Panc1 (cell line): ENCODE measurements at regions not wholly inside any gene's neighbourhood (a gene's known extent, or its start where the extent isn't known, plus 50 kb on each side); places are given as distances from the start of the nearest gene placed in this dataset.

Experiments
- ATAC-seq: fragments of 200-7000 bp; cut with Tn5 transposase; 2 replicates; pipeline ENCODE4 v1.9.1; 2020; ENCODE audit warnings: mild to moderate bottlenecking, moderate library complexity
- BruUV-seq: library from RNA; stranded (reverse); fragments of 400-500 nt; replicated peaks from 2 replicates; lab custom pipeline; 2021; lab: Mats Ljungman, UMichigan
- CTCF ChIA-PET: fragments of 300-600 bp; sonication (Branson Sonifier 250); formaldehyde crosslinking; loops from one replicate; lab custom pipeline; 2022; ENCODE audit warnings: antibody characterized with exemption; lab: Charles Lee
- POLR2A ChIA-PET: fragments of 300-600 bp; sonication (Branson Sonifier 250); formaldehyde crosslinking; loops from one replicate; lab custom pipeline; 2022; ENCODE audit warnings: antibody characterized with exemption; lab: Charles Lee
- DNase-seq: peaks from one replicate; pipeline ENCODE4 v3.0.0-alpha.2; 2010; ENCODE audit warnings: low read depth, low spot score
- H3K27ac ChIP-seq: 2 replicates; pipeline ENCODE4 v1.5.1; 2011; ENCODE audit warnings: mild to moderate bottlenecking, low read length, inconsistent platforms
- H3K27me3 ChIP-seq: fragments of 200-500 bp; sonication (Bioruptor generic); 2 replicates; pipeline ENCODE4 v1.6.0; 2014; ENCODE audit warnings: low read length, inconsistent platforms; ENCODE audit not compliant: control insufficient read depth, insufficient read depth
- H3K36me3 ChIP-seq: fragments of 200-500 bp; sonication (Bioruptor generic); 2 replicates; pipeline ENCODE4 v1.5.1; 2014; ENCODE audit warnings: inconsistent platforms, mild to moderate bottlenecking, low read length, moderate library complexity; ENCODE audit not compliant: control insufficient read depth, insufficient read depth
- H3K4me1 ChIP-seq: 2 replicates; pipeline ENCODE4 v1.5.1; 2011; ENCODE audit warnings: inconsistent platforms, mild to moderate bottlenecking, low read length, moderate library complexity; ENCODE audit not compliant: control insufficient read depth, insufficient read depth
- H3K4me3 ChIP-seq, 2 experiments: 2 replicates each; pipeline ENCODE4 v1.5.1; 2011 to 2012; ENCODE audit warnings: low read depth in 2 of 2, low read length in 2 of 2, mild to moderate bottlenecking in 2 of 2, inconsistent platforms in 1 of 2, moderate library complexity in 1 of 2
- H3K9me3 ChIP-seq: fragments of 200-500 bp; sonication (Bioruptor generic); 2 replicates; pipeline ENCODE4 v1.5.1; 2014; ENCODE audit warnings: low read depth, mild to moderate bottlenecking, inconsistent platforms, low read length, moderate library complexity; ENCODE audit not compliant: control insufficient read depth, insufficient read depth
- POLR2AphosphoS5 ChIP-seq: IDR thresholded peaks from 2 replicates; pipeline ENCODE4 v1.6.1; 2012; ENCODE audit warnings: mild to moderate bottlenecking, low read depth, low read length, moderate library complexity
- SIN3A ChIP-seq: IDR thresholded peaks from 2 replicates; pipeline ENCODE4 v1.6.1; 2012; ENCODE audit warnings: low read depth, mild to moderate bottlenecking, low read length, moderate library complexity, borderline replicate concordance; ENCODE audit not compliant: insufficient read depth
- TCF7L2 ChIP-seq: IDR thresholded peaks from 2 replicates; pipeline ENCODE4 v1.6.1; 2011; ENCODE audit warnings: mild to moderate bottlenecking, low read depth, low read length, inconsistent platforms
- in situ Hi-C: cut with HindIII; loops from 2 replicates; pipeline ENCODE4 v1.10.0; 2016; ENCODE audit warnings: low sequenced_read_pairs, low pct_unique_long_range_greater_than_20kb
- intact Hi-C: fragments of 100-400 bp; cut with micrococcal nuclease; formaldehyde crosslinking; loops from one replicate; pipeline ENCODE4 v1.10.0; 2022; ENCODE audit not compliant: unreplicated experiment
- TF ChIP-seq, protein P1 (sequence below), 2 experiments: IDR thresholded peaks; 2 replicates each; pipeline ENCODE4 v1.6.1; 2011 to 2012; ENCODE audit warnings: low read depth in 2 of 2, control low read depth in 1 of 2, low read length in 1 of 2, mild to moderate bottlenecking in 1 of 2, moderate library complexity in 1 of 2; ENCODE audit not compliant: insufficient read depth in 1 of 2
- TF ChIP-seq, protein P2 (sequence below): fragments of 450-650 bp; IDR thresholded peaks from 2 replicates; pipeline ENCODE4 v1.5.1; 2017; ENCODE audit warnings: mild to moderate bottlenecking

DNA sequence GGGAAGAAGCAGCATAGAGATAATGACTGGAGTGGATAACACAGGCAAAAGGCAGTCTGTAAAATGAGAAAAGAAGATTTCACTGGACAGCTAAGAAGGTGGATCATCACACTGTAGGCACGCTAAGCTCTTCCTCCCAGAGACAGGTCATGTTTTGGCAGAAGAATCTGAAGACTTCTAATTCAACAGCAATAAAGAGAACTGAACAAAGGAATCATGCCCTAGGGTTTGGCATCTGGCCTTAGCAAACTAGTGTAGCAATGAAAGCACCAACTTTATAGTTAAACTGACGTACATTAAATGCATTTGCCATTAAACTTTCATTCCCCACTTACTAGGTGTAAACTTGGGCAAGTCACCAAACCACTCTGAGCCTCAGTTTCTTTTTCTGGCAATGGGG, 84.4 kb upstream of the SEM1 start:
- Histone ChIP-seq H3K27me3 (no peaks in the 10 kb centered on the region), H3K4me3 (no peak overlapping the region), H3K36me3 (no peaks in the 10 kb centered on the region), H3K4me1 (no peaks in the 10 kb centered on the region), H3K27ac (no peak overlapping the region), H3K9me3 (no peaks in the 10 kb centered on the region)
- no TSS peak for BruUV-seq
- TF ChIP-seq, protein P1, sequence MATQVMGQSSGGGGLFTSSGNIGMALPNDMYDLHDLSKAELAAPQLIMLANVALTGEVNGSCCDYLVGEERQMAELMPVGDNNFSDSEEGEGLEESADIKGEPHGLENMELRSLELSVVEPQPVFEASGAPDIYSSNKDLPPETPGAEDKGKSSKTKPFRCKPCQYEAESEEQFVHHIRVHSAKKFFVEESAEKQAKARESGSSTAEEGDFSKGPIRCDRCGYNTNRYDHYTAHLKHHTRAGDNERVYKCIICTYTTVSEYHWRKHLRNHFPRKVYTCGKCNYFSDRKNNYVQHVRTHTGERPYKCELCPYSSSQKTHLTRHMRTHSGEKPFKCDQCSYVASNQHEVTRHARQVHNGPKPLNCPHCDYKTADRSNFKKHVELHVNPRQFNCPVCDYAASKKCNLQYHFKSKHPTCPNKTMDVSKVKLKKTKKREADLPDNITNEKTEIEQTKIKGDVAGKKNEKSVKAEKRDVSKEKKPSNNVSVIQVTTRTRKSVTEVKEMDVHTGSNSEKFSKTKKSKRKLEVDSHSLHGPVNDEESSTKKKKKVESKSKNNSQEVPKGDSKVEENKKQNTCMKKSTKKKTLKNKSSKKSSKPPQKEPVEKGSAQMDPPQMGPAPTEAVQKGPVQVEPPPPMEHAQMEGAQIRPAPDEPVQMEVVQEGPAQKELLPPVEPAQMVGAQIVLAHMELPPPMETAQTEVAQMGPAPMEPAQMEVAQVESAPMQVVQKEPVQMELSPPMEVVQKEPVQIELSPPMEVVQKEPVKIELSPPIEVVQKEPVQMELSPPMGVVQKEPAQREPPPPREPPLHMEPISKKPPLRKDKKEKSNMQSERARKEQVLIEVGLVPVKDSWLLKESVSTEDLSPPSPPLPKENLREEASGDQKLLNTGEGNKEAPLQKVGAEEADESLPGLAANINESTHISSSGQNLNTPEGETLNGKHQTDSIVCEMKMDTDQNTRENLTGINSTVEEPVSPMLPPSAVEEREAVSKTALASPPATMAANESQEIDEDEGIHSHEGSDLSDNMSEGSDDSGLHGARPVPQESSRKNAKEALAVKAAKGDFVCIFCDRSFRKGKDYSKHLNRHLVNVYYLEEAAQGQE (IDR thresholded peaks at IDR 0.05; ENCODE audit: insufficient read depth in 1 of 2, low read depth in 2 of 2, low read length in 1 of 2): no peak
- no peak for TF ChIP-seq SIN3A
- TF ChIP-seq POLR2AphosphoS5: no peak
- TF ChIP-seq, protein P2, sequence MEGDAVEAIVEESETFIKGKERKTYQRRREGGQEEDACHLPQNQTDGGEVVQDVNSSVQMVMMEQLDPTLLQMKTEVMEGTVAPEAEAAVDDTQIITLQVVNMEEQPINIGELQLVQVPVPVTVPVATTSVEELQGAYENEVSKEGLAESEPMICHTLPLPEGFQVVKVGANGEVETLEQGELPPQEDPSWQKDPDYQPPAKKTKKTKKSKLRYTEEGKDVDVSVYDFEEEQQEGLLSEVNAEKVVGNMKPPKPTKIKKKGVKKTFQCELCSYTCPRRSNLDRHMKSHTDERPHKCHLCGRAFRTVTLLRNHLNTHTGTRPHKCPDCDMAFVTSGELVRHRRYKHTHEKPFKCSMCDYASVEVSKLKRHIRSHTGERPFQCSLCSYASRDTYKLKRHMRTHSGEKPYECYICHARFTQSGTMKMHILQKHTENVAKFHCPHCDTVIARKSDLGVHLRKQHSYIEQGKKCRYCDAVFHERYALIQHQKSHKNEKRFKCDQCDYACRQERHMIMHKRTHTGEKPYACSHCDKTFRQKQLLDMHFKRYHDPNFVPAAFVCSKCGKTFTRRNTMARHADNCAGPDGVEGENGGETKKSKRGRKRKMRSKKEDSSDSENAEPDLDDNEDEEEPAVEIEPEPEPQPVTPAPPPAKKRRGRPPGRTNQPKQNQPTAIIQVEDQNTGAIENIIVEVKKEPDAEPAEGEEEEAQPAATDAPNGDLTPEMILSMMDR: no peak
- TF ChIP-seq TCF7L2: no peak
- intact Hi-C loops (no loop called here), in situ Hi-C loops (no loop called here)
- ChIA-PET POLR2A (no interaction called here), CTCF (no interaction called here)
- no peak for ATAC-seq
- no peak for DNase-seq

DNA sequence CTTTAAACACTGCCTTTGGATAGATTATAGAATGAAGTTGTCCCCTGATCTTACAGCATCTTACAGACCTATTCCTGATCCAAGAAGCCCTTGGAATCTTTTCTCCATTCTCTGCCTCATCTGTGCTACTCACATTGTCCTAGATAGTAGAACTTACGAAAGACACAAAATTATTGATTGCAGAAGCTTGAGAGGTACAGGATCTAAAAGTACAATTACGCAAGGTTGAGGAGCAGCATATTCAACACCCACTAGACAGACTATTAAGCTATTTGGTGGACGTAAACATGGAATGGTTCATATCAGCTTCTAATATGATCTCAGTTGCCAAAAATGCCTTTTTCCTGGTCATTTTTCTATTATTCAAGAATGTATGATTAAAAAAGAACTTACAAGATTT, 90.5 kb upstream of the SEM1 start:
- no peak for ATAC-seq
- TF ChIP-seq POLR2AphosphoS5 (no peak), TCF7L2 (no peak), SIN3A (no peak)
- TF ChIP-seq, protein P2: no peak
- TF ChIP-seq, protein P1 (IDR thresholded peaks at IDR 0.05; ENCODE audit: insufficient read depth in 1 of 2, low read depth in 2 of 2, low read length in 1 of 2): no peak
- ChIA-PET POLR2A (no interaction called here), CTCF (no interaction called here)
- no peaks in the 10 kb centered on the region for H3K9me3 ChIP-seq
- H3K4me1 ChIP-seq: no peaks in the 10 kb centered on the region
- H3K4me3 ChIP-seq: no peak overlapping the region
- no TSS peak for BruUV-seq
- H3K27ac ChIP-seq: no peak overlapping the region
- intact Hi-C loops (no loop called here), in situ Hi-C loops (no loop called here)
- no peaks in the 10 kb centered on the region for H3K27me3 ChIP-seq
- no peak for DNase-seq
- no peaks in the 10 kb centered on the region for H3K36me3 ChIP-seq
